ENCODE measurements at regions not wholly inside any gene's neighbourhood (a gene's known extent, or its start where the extent isn't known, plus 50 kb on each side); places are given as distances from the start of the nearest gene placed in this dataset.

DNA sequence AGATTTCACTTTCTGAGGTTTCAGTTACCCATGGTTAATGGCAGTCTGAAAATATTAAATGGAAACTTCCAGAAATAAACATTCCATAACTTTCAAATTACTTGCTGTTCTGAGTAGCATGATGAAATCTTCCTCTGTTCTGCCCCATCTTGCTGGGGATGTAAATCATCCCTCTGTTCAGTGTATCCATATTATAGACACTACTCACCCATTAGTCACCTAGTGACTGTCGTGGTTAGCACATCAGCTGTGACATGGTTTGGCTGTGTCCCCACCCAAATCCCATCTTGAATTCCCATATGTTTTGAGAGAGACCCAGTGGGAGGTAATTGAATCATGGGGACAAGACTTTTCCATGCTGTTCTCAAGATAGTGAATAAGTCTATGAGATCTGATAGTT lies 125.5 kb upstream of the GIMD1 start:
- ATAC-seq: no peak
- intact Hi-C loops (cut with DNase I): no loop called here

DNA sequence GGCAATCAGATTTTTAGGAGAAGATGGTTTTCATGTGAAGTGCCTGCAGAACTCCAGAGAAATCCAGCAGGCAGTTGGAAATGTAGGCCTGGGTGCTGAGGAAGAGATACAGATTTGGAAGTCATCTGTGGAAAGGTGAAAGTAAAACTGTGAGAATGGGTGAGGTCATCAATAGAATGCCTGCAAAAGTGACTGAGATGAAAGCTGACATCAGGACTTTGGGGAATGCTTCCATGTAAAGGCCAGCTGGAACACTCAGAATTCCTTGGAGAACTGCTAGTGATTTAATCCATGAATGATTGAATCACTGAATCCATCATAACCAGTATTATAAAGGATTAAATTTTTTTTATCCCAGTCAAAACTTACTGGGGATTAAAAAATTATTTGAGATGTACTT lies 124.5 kb upstream of the GIMD1 start:
- DNase-seq (ENCODE audit: low spot score) (no peak), ATAC-seq (no peak)
- intact Hi-C loops (cut with DNase I): no loop called here

More for the DNA sequence above, 125.5 kb upstream of the GIMD1 start:
- DNase-seq (ENCODE audit: low spot score): no peak

DNA sequence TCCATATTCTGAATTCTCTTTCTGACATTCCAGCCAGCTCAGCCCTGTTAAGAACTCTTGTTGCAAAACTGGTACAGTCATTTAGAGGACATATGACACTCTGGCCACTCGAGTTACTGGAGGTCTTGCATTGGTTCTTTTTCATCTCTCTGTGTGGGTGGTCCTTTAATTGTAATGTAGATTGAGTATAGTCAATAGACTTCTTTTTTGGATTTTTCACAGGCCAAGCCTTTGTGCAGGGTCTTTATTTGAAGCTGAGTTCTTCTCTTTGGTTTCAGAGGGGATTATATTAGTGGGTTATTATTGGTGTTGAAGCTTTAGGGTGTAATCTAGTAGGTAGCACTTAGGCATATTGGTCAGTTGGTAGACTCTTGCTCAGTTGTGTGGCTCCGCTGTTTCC lies 118.0 kb upstream of the GIMD1 start:
- DNase-seq (ENCODE audit: low spot score) (no peak), ATAC-seq (no peak)
- intact Hi-C loops (cut with DNase I): no loop called here

DNA sequence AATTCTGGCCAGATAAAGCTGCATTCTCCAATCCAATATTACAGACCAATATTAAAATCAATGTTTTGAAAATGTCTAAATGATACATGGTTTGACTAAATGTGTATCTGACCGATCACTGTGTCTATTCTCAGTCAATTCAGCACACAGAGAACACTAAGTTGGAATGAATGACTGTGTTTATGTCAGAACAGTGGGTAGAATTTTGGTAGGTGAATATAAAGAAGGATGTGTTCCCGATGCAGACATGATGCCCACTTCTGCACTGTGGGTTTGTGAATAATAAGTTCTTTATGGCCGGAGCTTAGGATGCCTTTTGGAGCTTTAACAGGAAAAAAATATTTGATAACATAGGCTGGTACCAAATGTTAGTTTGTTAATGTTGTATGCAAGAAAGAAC lies 113.2 kb upstream of the GIMD1 start:
- DNase-seq (ENCODE audit: low spot score) (no peak), ATAC-seq (no peak)
- intact Hi-C loops (cut with DNase I): no loop called here

DNA sequence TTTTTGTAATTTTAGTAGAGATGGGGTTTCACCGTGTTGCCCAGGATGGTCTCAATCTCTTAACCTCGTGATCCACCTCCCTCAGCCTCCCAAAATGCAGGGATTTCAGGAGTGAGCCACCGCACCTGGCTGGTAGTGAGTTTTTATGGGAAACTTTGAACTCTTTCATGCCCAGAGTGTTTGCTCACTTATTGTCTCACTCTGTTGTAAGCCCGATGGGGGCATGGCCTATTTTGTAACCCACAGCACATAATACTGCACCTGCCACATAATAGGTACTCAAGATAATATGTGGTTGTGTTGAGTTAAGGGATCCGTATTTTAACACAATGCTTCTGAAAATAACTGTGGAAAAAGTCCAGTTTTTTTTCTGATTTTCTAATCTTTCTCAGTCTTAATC lies 109.6 kb upstream of the GIMD1 start:
- DNase-seq (ENCODE audit: low spot score): no peak
- intact Hi-C loops (cut with DNase I): no loop called here
- no peak for ATAC-seq

DNA sequence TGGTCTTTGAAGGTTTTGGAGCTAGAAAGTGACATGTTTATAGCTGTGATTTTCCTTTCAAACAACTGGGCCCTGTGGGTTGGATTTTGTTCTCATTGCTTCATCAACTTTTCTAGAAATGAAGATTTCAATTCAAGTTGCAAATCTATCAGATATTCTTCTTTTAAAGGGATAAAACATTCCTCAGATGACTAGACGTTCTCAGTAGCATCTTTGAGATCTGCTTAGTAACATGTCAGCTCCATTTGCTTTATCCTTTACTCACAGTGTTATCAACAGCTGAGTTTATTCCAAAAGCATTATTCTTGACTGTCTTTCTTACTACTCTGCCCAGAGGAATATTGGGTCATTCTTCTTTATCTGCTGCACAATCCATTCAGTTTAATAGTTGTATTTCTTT lies 108.2 kb upstream of the GIMD1 start:
- ATAC-seq: no peak
- DNase-seq (ENCODE audit: low spot score): no peak
- intact Hi-C loops (cut with DNase I): no loop called here

DNA sequence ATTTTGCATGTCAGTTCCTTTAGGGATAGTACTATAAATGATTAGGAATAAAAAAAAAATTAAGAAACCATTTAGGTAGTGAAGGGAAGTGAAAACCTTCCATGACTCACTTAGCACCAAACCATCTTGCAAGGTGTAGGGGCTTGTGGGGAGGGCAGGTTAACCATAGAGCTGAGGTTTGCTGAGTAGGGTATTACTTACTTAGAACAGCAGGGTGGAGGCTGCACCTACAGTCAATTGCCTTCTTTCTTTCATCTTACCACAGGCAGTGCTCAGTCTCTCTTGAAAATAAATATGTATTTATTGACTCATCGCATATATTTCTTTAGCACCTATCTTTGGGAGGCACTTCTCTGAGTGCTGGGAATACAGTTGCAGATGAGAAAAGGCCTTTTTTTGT lies 104.9 kb upstream of the GIMD1 start:
- ATAC-seq (no peak), DNase-seq (ENCODE audit: low spot score) (no peak)
- intact Hi-C loops (cut with DNase I): no loop called here

DNA sequence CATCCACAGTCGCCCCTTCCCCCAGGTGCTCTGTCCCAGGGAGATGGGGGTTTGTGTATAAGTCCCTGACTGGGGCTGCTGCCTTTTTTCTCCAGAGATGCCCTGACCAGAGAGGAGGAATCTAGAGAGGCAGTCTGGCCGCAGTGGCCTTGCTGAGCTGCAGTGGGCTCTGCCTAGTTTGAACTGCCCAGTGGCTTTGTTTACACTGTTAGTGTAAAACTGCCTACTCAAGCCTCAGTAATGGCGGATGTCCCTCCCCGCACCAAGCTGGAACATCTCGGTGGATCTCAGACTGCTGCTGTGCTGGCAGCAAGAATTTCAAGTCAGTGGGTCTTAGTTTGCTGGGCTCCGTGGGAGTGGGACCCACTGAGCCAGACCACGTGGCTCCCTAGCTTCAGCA lies 102.6 kb upstream of the GIMD1 start:
- ATAC-seq: no peak
- DNase-seq (ENCODE audit: low spot score): no peak
- intact Hi-C loops (cut with DNase I): no loop called here

DNA sequence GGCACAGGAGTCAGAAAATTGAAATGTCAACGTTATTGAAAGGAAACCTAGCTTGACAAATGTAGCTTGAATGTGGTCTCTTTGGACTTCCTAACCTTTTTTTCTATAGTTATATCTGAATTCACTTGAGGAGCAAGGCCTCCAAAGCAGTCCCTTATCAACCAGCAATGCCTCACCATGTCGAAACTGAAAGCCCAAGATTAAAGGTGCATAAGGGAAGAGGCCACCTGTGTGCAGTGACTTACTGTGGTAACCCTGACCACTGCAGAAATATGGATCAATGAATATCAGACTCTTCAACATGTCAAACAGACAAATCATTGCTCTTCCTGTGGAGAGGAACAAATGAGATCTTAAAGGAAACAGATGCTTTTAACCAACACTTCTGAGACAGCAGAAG lies 95.0 kb upstream of the GIMD1 start:
- ATAC-seq: no peak
- intact Hi-C loops (cut with DNase I): no loop called here

DNA sequence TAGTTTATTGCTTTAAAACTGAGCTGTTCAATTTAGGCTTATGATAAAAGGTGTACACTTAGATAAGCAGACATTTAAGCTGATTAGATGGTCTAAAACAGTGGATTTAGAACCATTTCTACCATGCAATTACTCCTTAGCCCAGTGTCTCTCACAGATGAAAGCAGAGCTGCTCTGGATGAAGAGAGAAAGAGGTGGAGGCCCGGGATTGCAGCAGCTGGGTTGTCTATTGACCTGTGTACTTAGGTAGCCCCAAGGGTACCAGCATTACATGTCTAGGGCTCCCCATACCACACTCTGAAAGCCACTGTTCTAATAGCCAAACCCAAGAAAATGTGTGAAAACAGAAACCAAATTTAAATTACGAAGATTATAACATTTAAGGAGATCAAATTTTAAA lies 86.0 kb upstream of the GIMD1 start:
- ATAC-seq: no peak
- intact Hi-C loops (cut with DNase I): no loop called here
- DNase-seq (ENCODE audit: low spot score): no peak

More for the DNA sequence above, 95.0 kb upstream of the GIMD1 start:
- no peak for DNase-seq (ENCODE audit: low spot score)

DNA sequence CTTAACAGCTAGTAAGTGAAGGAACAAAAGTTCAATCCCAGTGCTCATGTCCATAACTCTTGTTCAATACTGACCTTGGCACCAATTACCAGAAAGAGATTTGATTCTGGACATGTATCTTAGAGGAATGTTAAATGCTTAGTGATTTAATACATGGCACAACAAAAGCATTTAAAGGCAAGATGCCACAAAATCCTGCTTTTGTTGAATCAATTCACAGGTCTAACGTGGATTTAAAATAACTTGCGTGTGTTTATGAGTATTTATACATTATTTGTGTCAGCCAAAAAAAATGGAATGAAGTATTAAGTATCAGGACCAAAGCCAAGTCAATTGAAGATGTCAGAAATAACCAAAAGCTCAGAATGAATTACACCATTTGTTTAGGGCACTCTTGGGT lies 85.4 kb upstream of the GIMD1 start:
- DNase-seq (ENCODE audit: low spot score) (no peak), ATAC-seq (no peak)
- intact Hi-C loops (cut with DNase I): no loop called here

DNA sequence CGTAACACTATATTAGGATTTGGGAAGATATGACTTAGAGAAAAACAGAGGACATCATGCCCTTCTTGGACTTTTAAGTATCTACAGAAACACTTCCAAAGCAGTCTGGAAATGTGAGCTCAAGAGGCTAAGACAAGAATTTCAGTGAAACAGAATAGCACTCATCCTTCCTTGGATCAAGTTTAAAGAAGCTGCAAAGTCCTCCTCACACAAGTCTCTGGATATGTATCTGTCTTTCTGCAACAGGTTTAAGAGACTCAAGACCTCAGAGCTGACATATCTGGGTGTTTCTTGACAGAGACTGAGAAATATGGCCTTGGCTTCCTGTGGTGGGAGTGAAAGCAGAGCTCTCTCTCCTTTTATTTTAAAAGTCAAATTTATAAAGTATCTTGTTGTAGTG lies 82.5 kb upstream of the GIMD1 start:
- ATAC-seq (no peak), DNase-seq (ENCODE audit: low spot score) (no peak)
- intact Hi-C loops (cut with DNase I): no loop called here

DNA sequence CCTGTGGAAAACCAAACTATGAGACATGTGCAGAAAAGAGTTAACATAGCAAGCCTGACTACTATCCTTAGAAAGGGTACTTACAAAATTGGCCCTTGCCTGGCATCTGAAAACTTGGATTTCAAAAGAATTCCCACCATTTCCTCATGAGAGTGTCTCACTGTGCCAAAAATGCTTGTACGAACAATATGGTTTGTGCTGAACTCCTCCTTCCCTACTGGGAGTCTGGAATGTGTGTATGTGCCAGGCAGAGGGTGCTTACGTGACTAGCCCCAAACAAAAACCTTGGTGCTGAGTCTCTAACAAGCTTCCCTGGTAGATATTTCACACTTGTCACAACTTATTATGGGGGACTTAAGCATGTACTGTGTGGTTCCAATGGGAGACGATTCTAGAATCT lies 81.7 kb upstream of the GIMD1 start:
- intact Hi-C loops (cut with DNase I): no loop called here
- DNase-seq (ENCODE audit: low spot score) (no peak), ATAC-seq (no peak)

DNA sequence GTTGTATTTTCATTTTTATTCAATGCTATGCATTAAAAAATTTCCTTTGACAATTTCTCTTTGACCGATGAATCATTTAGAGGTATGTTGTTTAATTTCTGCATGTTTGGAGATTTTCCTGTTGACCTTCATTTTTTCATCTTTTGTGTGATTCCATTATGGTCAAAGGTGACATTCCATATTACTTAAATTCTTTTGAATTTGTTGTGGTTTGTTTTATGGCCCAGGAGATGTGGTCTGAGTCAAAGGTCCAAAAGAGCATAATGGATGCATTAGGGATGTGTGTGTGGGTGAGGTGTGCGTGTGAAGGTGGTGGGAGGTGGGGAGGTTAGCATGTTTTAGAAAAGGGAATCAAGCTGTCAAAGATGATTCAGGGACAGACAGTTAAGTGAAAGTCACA lies 76.0 kb upstream of the GIMD1 start:
- ATAC-seq (no peak), DNase-seq (ENCODE audit: low spot score) (no peak)
- intact Hi-C loops (cut with DNase I): no loop called here

DNA sequence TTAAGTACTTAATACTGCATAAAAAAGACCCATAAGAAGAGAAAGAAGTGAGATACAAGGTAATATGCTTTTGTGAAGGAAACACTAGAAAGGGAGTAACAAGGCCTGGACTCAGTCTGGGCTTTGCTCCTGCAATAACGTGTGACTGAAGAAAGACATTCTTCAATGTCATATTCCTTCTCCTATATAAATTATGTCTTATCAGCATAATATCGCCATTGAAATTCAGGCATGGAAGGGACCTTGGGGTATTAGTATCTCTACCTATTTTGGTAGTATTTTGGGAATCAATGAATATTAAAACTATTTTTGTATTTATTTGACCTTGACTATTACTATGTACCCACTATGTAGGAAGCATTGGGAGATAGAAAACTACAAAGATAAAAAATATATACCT lies 62.2 kb upstream of the GIMD1 start:
- ATAC-seq: no peak
- DNase-seq (ENCODE audit: low spot score): no peak
- intact Hi-C loops (cut with DNase I): no loop called here

DNA sequence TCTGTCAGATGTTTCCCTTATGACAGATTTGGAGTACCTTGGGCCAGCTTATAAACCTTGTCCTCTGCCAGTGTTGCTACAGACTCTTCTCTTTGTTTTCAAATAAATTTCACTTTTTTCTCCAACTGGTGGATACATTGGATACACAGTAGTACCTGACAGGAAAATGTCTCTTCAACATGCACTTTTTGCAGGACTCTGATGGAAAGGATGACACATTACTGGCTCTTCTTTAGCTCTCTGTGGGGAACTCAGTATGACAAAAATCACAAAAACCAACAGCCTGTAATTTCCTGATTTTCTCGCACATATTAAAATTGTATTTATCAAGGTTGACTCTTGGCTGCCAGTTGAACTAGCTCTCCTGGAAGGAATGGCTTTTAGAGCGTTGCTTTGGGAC lies 61.3 kb upstream of the GIMD1 start:
- DNase-seq (ENCODE audit: low spot score) (no peak), ATAC-seq (no peak)
- intact Hi-C loops (cut with DNase I): no loop called here

DNA sequence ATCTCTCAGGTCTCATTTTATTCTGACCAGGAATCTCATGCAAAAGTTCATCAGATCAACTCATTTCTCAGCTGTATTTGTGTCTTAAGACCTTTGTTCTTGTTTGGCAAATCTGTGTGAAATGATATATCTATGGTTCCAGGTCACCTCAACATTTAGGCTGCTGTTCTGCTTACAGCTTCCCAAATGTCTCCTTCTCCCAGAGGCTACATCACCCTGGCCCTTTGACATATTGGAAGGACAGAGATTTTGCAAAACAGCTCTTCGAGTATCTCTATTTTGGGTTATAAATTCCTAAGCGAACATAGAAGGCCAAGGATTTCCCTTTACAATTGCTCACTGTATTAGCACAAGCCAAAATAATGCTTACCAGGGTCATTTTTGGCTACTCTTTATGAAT lies 57.5 kb upstream of the GIMD1 start:
- intact Hi-C loops (cut with DNase I): no loop called here
- no peak for DNase-seq (ENCODE audit: low spot score)
- no peak for ATAC-seq

DNA sequence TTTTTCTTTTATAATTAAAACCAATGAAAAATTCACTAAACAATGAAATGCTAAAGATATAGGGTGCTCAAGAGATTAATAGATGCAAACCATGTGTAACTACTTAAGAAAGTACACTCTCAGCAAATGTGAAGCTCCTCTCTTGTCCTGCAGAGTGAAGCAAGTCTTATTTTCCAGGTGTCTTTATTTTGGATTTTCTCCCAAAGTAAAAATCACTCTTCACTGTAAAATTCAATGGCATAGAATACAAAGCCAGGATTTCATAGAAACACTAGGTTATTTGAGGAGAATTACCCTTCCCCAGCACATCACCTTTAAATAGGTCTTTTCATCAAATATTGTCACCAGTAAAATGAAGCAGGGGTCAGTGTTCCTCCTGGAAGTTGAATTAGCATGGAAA lies 57.0 kb upstream of the GIMD1 start:
- DNase-seq (ENCODE audit: low spot score) (no peak), ATAC-seq (no peak)
- intact Hi-C loops (cut with DNase I): no loop called here

DNA sequence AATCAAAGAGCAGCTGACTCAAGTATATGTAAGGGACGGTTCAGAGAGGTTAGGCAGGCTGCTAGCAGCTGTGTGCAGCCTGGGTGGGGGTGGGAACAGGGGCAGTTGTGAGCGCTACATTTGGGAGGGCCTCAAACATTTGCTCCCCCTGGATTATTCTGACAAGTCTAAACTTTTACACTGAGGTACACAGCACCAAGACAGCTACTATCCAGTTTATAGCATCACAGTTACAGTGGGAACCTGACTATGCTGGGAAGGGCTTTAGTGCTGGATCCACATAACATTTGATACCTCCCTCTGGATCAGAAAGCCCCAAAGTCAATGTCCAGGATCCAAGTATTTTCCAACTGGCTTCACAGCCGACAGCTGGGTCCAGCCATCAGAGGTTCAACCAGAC lies 55.8 kb upstream of the GIMD1 start:
- intact Hi-C loops (cut with DNase I): no loop called here
- no peak for DNase-seq (ENCODE audit: low spot score)
- no peak for ATAC-seq

DNA sequence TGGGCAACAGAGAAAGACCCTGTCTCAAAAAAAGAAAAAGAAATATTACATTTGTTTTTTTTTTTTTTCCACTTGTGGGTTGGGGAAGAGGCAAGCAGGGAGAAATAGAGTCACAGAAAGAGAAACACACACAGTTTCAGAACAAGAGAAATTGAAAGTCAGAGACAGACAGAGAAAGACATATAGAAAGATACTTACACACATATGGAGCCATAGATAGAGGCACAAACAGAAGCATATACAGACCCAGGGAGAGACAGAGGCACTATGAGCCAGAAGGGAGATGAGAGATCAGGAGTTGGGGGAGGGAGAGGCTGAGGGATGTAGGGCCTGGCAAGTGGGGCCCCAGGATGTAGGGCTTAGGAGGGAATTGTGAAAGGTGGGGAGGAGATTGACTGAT lies 55.2 kb upstream of the GIMD1 start:
- intact Hi-C loops (cut with DNase I): no loop called here

DNA sequence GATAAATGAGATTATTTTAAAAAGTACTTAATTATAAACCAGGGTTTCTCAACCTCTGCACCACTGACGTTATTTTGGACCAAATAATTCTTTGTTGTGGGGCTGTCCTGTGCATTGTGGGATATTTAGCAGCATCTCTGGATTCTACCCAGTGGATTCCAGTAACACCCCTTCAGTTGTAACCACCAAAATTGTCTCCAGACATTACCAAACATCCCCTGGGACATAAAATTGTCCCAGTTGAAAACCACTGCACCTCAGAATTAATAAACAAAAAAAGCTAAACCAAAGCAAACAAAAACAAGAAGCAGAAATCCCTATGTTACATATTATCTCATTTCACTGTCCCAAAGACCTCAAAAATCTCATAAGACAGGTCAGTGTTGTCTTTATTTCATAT lies 54.2 kb upstream of the GIMD1 start:
- intact Hi-C loops (cut with DNase I): no loop called here
- no peak for ATAC-seq
- DNase-seq (ENCODE audit: low spot score): no peak

More for the DNA sequence above, 55.2 kb upstream of the GIMD1 start:
- DNase-seq (ENCODE audit: low spot score) (no peak), ATAC-seq (no peak)
